Caco-2 (cell line): ENCODE measurements at regions not wholly inside any gene's neighbourhood (a gene's known extent, or its start where the extent isn't known, plus 50 kb on each side); places are given as distances from the start of the nearest gene placed in this dataset.

ENCODE experiments used
- BruUV-seq: library from RNA; stranded (reverse); fragments of 400-500 nt; replicated peaks from 2 replicates; lab custom pipeline; 2021; lab: Mats Ljungman, UMichigan
- CTCF ChIA-PET: fragments of 300-600 bp; sonication (Branson Sonifier 250); formaldehyde crosslinking; loops from one replicate; lab custom pipeline; 2022; ENCODE audit warnings: antibody characterized with exemption; lab: Charles Lee
- POLR2A ChIA-PET: fragments of 300-600 bp; sonication (Branson Sonifier 250); formaldehyde crosslinking; loops from one replicate; lab custom pipeline; 2022; ENCODE audit warnings: antibody characterized with exemption; lab: Charles Lee
- DNase-seq, 2 experiments: peaks; one replicate each; pipeline versions ENCODE4 v3.0.0 to v3.0.0-alpha.2; 2020 to 2022
- H3K27me3 ChIP-seq: replicated peaks from 2 replicates; pipeline ENCODE4 v1.6.0; 2011; ENCODE audit warnings: low read length; ENCODE audit not compliant: control insufficient read depth, insufficient read depth
- H3K36me3 ChIP-seq: 2 replicates; pipeline ENCODE4 v1.5.1; 2011; ENCODE audit warnings: low read length; ENCODE audit not compliant: control insufficient read depth, insufficient read depth
- H3K4me1 ChIP-seq: fragments of 250-450 bp; sonication (Bioruptor Pico); 2 replicates; pipeline ENCODE4 v1.5.1; 2020; ENCODE audit warnings: mild to moderate bottlenecking
- H3K4me3 ChIP-seq: 2 replicates; pipeline ENCODE4 v1.5.1; 2011; ENCODE audit warnings: low read depth, mild to moderate bottlenecking, control low read depth, low read length
- H3K9me3 ChIP-seq: fragments of 250-450 bp; sonication (Bioruptor Pico); 2 replicates; pipeline ENCODE4 v1.5.1; 2020; ENCODE audit warnings: mild to moderate bottlenecking, moderate library complexity
- H3K27ac Mint-ChIP-seq: one replicate; pipeline ENCODE4 v1.8.0; 2022; ENCODE audit warnings: mixed read lengths; ENCODE audit not compliant: unreplicated experiment
- H3K27me3 Mint-ChIP-seq: one replicate; pipeline ENCODE4 v1.8.0; 2022; ENCODE audit warnings: mixed read lengths; ENCODE audit not compliant: insufficient read depth, unreplicated experiment
- H3K36me3 Mint-ChIP-seq: one replicate; pipeline ENCODE4 v1.8.0; 2022; ENCODE audit warnings: mild to moderate bottlenecking, mixed read lengths; ENCODE audit not compliant: insufficient read depth, unreplicated experiment
- H3K4me1 Mint-ChIP-seq: one replicate; pipeline ENCODE4 v1.8.0; 2022; ENCODE audit warnings: low read depth, mixed read lengths; ENCODE audit not compliant: unreplicated experiment
- H3K4me3 Mint-ChIP-seq: one replicate; pipeline ENCODE4 v1.8.0; 2022; ENCODE audit warnings: mild to moderate bottlenecking, moderate library complexity, mixed read lengths; ENCODE audit not compliant: unreplicated experiment
- H3K9me3 Mint-ChIP-seq: one replicate; pipeline ENCODE4 v1.8.0; 2022; ENCODE audit warnings: mixed read lengths; ENCODE audit not compliant: unreplicated experiment
- CTCF ChIP-seq, 2 experiments: fragments of 200-600 bp in 1 of 2; IDR thresholded peaks; 1 replicate in 1 of 2; 2 replicates in 1 of 2; pipeline versions ENCODE4 v1.5.1 to v1.8.0; 2011 to 2022; ENCODE audit warnings: antibody characterized with exemption in 1 of 2, control low read depth in 1 of 2, inconsistent platforms in 1 of 2, low read depth in 1 of 2, low read length in 1 of 2, mild to moderate bottlenecking in 1 of 2, moderate library complexity in 1 of 2; ENCODE audit not compliant: insufficient read depth in 1 of 2, severe bottlenecking in 1 of 2, unreplicated experiment in 1 of 2
- intact Hi-C: fragments of 100-400 bp; cut with micrococcal nuclease; formaldehyde crosslinking; loops from one replicate; pipeline ENCODE4 v1.10.0; 2022; ENCODE audit not compliant: unreplicated experiment

DNA sequence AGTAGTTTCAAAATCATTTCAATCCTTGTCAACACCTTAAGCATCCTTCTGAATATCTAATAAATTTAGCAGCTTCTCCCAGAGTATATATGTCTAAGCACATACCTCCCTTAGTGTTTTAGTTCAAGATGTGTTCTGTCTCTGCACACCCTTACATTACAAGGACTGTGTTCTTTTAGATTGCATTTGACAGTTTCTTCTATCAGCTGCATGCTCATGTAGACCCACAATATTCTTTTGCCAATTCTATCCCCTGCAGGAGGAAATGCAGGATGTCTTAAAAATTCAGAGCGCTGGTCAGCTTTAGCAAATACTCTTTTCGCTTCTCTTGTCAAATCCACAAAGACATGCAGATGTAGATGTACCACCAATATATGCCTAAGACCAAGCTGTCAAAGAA, 145.8 kb upstream of the SLC30A5 start:
- no peak for DNase-seq
- Mint-ChIP-seq H3K27ac (no peak overlapping the region), H3K9me3 (peaks cover 4% of the 10 kb centered on the region), H3K4me3 (no peak overlapping the region), H3K36me3 (no peaks in the 10 kb centered on the region), H3K27me3 (peaks cover 6% of the 10 kb centered on the region), H3K4me1 (no peaks in the 10 kb centered on the region)
- H3K27me3 ChIP-seq = no peaks in the 10 kb centered on the region
- H3K4me1 ChIP-seq = no peaks in the 10 kb centered on the region
- H3K36me3 ChIP-seq = no peaks in the 10 kb centered on the region
- intact Hi-C loops = no loop called here
- BruUV-seq = no TSS peak
- no peak for TF ChIP-seq CTCF (IDR thresholded peaks at IDR 0.05; ENCODE audit: insufficient read depth in 1 of 2, low read depth in 1 of 2, low read length in 1 of 2, severe bottlenecking in 1 of 2, unreplicated experiment in 1 of 2)
- no peak overlapping the region for H3K4me3 ChIP-seq
- POLR2A ChIA-PET = no interaction called here
- H3K9me3 ChIP-seq = no peaks in the 10 kb centered on the region
- CTCF ChIA-PET = no interaction called here

GRCh38 chr5:68949256-68949655, 144.6 kb upstream of the SLC30A5 start:
- POLR2A ChIA-PET = no interaction called here
- Histone ChIP-seq H3K4me1 (no peaks in the 10 kb centered on the region), H3K27me3 (no peaks in the 10 kb centered on the region), H3K4me3 (no peak overlapping the region), H3K36me3 (no peaks in the 10 kb centered on the region), H3K9me3 (no peaks in the 10 kb centered on the region)
- no TSS peak for BruUV-seq
- Mint-ChIP-seq H3K4me3 (no peak overlapping the region), H3K27me3 (peaks cover 6% of the 10 kb centered on the region), H3K36me3 (no peaks in the 10 kb centered on the region), H3K4me1 (no peaks in the 10 kb centered on the region), H3K27ac (no peak overlapping the region), H3K9me3 (no peaks in the 10 kb centered on the region)
- intact Hi-C loops = no loop called here
- CTCF ChIA-PET = no interaction called here
- no peak for TF ChIP-seq CTCF (IDR thresholded peaks at IDR 0.05; ENCODE audit: insufficient read depth in 1 of 2, low read depth in 1 of 2, low read length in 1 of 2, severe bottlenecking in 1 of 2, unreplicated experiment in 1 of 2)
- DNase-seq = no peak

DNA sequence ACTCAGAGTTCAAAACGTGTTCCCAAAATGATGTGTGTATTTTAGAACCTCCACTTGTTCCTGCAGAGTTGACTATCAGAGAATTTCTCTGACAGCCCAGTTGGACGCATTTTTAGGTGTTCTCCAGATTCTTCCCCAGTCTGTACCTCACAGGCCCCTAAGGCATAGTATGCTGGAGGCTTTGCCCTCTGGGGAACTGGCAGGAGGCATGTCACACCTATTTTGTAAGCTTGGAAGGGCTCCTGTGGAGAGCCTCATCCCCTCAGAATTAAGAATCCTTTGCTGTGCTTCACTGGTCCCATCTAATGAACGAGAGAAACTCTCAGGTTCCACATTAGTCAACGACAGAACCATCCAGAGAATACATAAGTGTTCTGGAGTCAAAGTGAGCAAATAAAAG, 144.1 kb upstream of the SLC30A5 start:
- H3K4me3 ChIP-seq = no peak overlapping the region
- no peaks in the 10 kb centered on the region for H3K9me3 Mint-ChIP-seq
- H3K4me1 Mint-ChIP-seq = no peaks in the 10 kb centered on the region
- ChIA-PET CTCF (no interaction called here), POLR2A (no interaction called here)
- H3K4me1 ChIP-seq = no peaks in the 10 kb centered on the region
- peaks cover 6% of the 10 kb centered on the region for H3K27me3 Mint-ChIP-seq
- no peaks in the 10 kb centered on the region for H3K36me3 Mint-ChIP-seq
- no peaks in the 10 kb centered on the region for H3K27me3 ChIP-seq
- intact Hi-C loops = no loop called here
- no peaks in the 10 kb centered on the region for H3K36me3 ChIP-seq
- DNase-seq = no peak
- no peak overlapping the region for H3K27ac Mint-ChIP-seq
- H3K4me3 Mint-ChIP-seq = no peak overlapping the region
- no peak for TF ChIP-seq CTCF (IDR thresholded peaks at IDR 0.05; ENCODE audit: insufficient read depth in 1 of 2, low read depth in 1 of 2, low read length in 1 of 2, severe bottlenecking in 1 of 2, unreplicated experiment in 1 of 2)
- no TSS peak for BruUV-seq
- no peaks in the 10 kb centered on the region for H3K9me3 ChIP-seq
